Trophoblast cell (in vitro differentiated cells and primary cell): ENCODE measurements at regions not wholly inside any gene's neighbourhood (a gene's known extent, or its start where the extent isn't known, plus 50 kb on each side); places are given as distances from the start of the nearest gene placed in this dataset.

Experiments used
- DNase-seq, 2 donors: peaks; one replicate each; pipeline ENCODE4 v3.0.0-alpha.2; 2016
- H2AFZ ChIP-seq: 2 replicates; pipeline ENCODE4 v1.6.1; 2013; ENCODE audit warnings: low read length, moderate library complexity, mild to moderate bottlenecking; ENCODE audit not compliant: insufficient read depth, poor library complexity
- H2AK5ac ChIP-seq: 2 replicates; pipeline ENCODE4 v1.6.1; 2013; ENCODE audit warnings: mild to moderate bottlenecking, low read length
- H2BK120ac ChIP-seq: 2 replicates; pipeline ENCODE4 v1.6.1; 2013; ENCODE audit warnings: low read length, mild to moderate bottlenecking, moderate library complexity; ENCODE audit not compliant: insufficient read depth, poor library complexity
- H2BK12ac ChIP-seq: 2 replicates; pipeline ENCODE4 v1.6.1; 2013; ENCODE audit warnings: mild to moderate bottlenecking, low read length, moderate library complexity
- H2BK5ac ChIP-seq: 2 replicates; pipeline ENCODE4 v1.6.1; 2013; ENCODE audit warnings: low read length, low read depth, moderate library complexity, mild to moderate bottlenecking; ENCODE audit not compliant: poor library complexity
- H3K14ac ChIP-seq: 2 replicates; pipeline ENCODE4 v1.6.1; 2013; ENCODE audit warnings: mild to moderate bottlenecking, low read length
- H3K18ac ChIP-seq: 2 replicates; pipeline ENCODE4 v1.6.1; 2013; ENCODE audit warnings: mild to moderate bottlenecking, low read length
- H3K23ac ChIP-seq: 2 replicates; pipeline ENCODE4 v1.6.1; 2013; ENCODE audit warnings: low read length
- H3K27ac ChIP-seq: 2 replicates; pipeline ENCODE4 v1.5.1; 2013; ENCODE audit warnings: low read depth, mild to moderate bottlenecking, inconsistent platforms, low read length, moderate library complexity
- H3K27me3 ChIP-seq: 2 replicates; pipeline ENCODE4 v1.6.1; 2013; ENCODE audit warnings: inconsistent platforms, mild to moderate bottlenecking, low read length, moderate library complexity; ENCODE audit not compliant: insufficient read depth
- H3K36me3 ChIP-seq, 2 experiments: 1 replicate in 1 of 2; 2 replicates in 1 of 2; pipeline ENCODE4 v1.6.1; 2013; ENCODE audit warnings: low read length in 2 of 2, mild to moderate bottlenecking in 2 of 2, moderate library complexity in 1 of 2; ENCODE audit not compliant: insufficient read depth in 2 of 2, control insufficient read depth in 1 of 2
- H3K4ac ChIP-seq: 2 replicates; pipeline ENCODE4 v1.6.1; 2013; ENCODE audit warnings: low read depth, mild to moderate bottlenecking, low read length, moderate library complexity
- H3K4me1 ChIP-seq, 2 experiments: 1 replicate in 1 of 2; 2 replicates in 1 of 2; pipeline ENCODE4 v1.6.1; 2013; ENCODE audit warnings: low read length in 2 of 2, mild to moderate bottlenecking in 2 of 2, moderate library complexity in 1 of 2; ENCODE audit not compliant: insufficient read depth in 2 of 2, control insufficient read depth in 1 of 2
- H3K4me2 ChIP-seq: 2 replicates; pipeline ENCODE4 v1.6.1; 2013; ENCODE audit warnings: inconsistent platforms, mild to moderate bottlenecking, low read length, moderate library complexity
- H3K4me3 ChIP-seq: 2 replicates; pipeline ENCODE4 v1.5.1; 2013; ENCODE audit warnings: mild to moderate bottlenecking, low read depth, low read length, inconsistent platforms
- H3K79me1 ChIP-seq: one replicate; pipeline ENCODE4 v1.6.1; 2013; ENCODE audit warnings: low read length
- H3K79me2 ChIP-seq: 2 replicates; pipeline ENCODE4 v1.6.1; 2013; ENCODE audit warnings: low read length, mild to moderate bottlenecking; ENCODE audit not compliant: control insufficient read depth, insufficient read depth, poor library complexity
- H3K9ac ChIP-seq: 2 replicates; pipeline ENCODE4 v1.6.1; 2013; ENCODE audit warnings: mild to moderate bottlenecking, low read length
- H3K9me3 ChIP-seq: 2 replicates; pipeline ENCODE4 v1.6.1; 2013; ENCODE audit warnings: low read depth, mild to moderate bottlenecking, control low read depth, inconsistent platforms, low read length; ENCODE audit not compliant: insufficient read depth
- H4K12ac ChIP-seq: 2 replicates; pipeline ENCODE4 v1.6.1; 2013; ENCODE audit warnings: low read depth, mild to moderate bottlenecking, low read length, moderate library complexity
- H4K8ac ChIP-seq: 2 replicates; pipeline ENCODE4 v1.6.1; 2013; ENCODE audit warnings: low read depth, mild to moderate bottlenecking, low read length, moderate library complexity
- H4K91ac ChIP-seq: one replicate; pipeline ENCODE4 v1.6.1; 2013; ENCODE audit warnings: low read depth, mild to moderate bottlenecking, low read length, moderate library complexity
- WGBS: extraction: QIAGEN DNeasy Blood & Tissue Kit; methylation state at CpG from one replicate; pipeline ENCODE4 v1.1.7; 2013; ENCODE audit warnings: missing lambda C conversion rate; ENCODE audit not compliant: insufficient read length, insufficient coverage; ENCODE audit errors: extremely low coverage; 5-methylcytosine and 5-hydroxymethylcytosine counted together

DNA sequence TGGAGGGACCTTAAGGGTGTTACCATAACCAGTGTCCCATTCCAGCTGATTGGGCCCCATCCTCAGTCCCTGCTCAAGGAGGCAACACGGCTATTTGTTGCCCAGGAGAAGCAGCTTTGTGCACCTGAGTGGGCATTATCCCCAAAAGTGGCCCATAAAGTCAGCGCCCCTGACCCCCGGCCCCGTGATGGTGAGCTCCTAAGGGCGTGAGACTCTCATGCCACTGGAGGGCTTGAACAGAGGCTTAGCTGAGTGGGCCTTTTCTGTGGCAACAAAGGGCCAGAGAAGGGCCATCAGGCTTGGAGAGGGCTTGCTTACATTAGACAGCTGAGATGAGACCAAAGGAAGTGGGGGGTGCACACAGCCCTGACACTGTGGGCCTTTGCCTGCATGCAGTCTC, 99.2 kb upstream of the RAB6C start:
- Histone ChIP-seq H2BK120ac (no peak overlapping the region), H3K4me3 (no peak overlapping the region)
- WGBS = no CpG with 5 or more reads among the region's 5 CpGs

GRCh38 chr2:129880971-129881370, 98.5 kb upstream of the RAB6C start:
- WGBS = no CpG with 5 or more reads among the region's 6 CpGs
- Histone ChIP-seq H2BK120ac (no peak overlapping the region), H3K4me3 (no peak overlapping the region), H3K4me1 (peaks cover 2% of the 10 kb centered on the region in 2 experiments), H3K23ac (no peak overlapping the region), H3K27me3 (no peaks in the 10 kb centered on the region), H3K36me3 (no peaks in the 10 kb centered on the region), H2AK5ac (no peak overlapping the region), H3K18ac (no peak overlapping the region), H3K79me2 (no peaks in the 10 kb centered on the region), H2BK12ac (no peak overlapping the region), H2AFZ (no peak overlapping the region), H2BK5ac (no peak overlapping the region), H3K4me2 (no peak overlapping the region), H3K79me1 (peaks cover 2% of the 10 kb centered on the region), H3K27ac (no peak overlapping the region), H4K8ac (no peak overlapping the region), H3K9me3 (peaks cover 4% of the 10 kb centered on the region), H4K91ac (no peak overlapping the region), H4K12ac (no peak overlapping the region), H3K14ac (no peak overlapping the region), H3K4ac (no peak overlapping the region), H3K9ac (no peak overlapping the region)
- no peak for DNase-seq

More for the DNA sequence above, 99.2 kb upstream of the RAB6C start:
- Histone ChIP-seq H3K9me3 (peaks cover 4% of the 10 kb centered on the region), H4K8ac (no peak overlapping the region), H3K27me3 (no peaks in the 10 kb centered on the region), H2AFZ (no peak overlapping the region), H3K36me3 (no peaks in the 10 kb centered on the region), H3K79me2 (no peaks in the 10 kb centered on the region), H3K4ac (no peak overlapping the region), H2BK12ac (no peak overlapping the region), H3K14ac (no peak overlapping the region), H3K9ac (no peak overlapping the region), H2AK5ac (no peak overlapping the region), H3K4me1 (peaks cover 2% of the 10 kb centered on the region in 2 experiments), H4K12ac (no peak overlapping the region), H3K4me2 (no peak overlapping the region), H2BK5ac (no peak overlapping the region), H3K79me1 (peaks cover 2% of the 10 kb centered on the region), H3K23ac (no peak overlapping the region), H3K27ac (no peak overlapping the region), H4K91ac (no peak overlapping the region), H3K18ac (no peak overlapping the region)
- no peak for DNase-seq

DNA sequence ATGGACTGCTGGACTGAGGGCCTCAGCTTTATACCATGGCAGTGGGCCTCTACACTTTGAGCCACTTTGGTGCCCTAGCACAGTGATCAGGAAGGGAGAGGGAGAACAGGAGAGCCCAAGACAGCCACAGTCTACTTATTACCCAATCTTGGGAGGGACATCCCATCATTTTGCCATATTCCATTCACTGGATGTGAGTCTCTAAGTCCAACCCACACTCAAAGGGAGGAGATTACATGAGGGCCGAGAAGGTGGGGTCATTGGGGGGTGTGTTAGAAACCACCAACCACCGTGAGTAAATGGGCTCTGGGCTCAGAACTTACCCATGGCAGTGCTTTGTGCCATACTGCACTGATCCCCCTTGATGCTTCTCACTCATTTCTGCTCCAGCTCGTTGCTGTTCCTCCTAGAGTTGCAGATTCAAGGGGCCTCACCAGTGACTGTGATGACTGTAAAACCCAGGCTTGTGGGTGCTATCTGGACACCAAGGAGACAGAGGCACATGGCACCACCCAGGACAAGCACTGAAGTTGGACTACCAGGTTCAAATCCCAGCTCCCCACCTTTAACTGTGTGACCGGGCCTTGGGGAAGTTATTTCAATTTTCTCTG, 97.6 kb upstream of the RAB6C start:
- Histone ChIP-seq H3K36me3 (no peaks in the 10 kb centered on the region), H3K14ac (no peak overlapping the region), H4K12ac (no peak overlapping the region), H3K27ac (no peak overlapping the region), H3K4ac (no peak overlapping the region), H3K4me2 (no peak overlapping the region), H3K18ac (no peak overlapping the region), H2BK120ac (no peak overlapping the region), H2AFZ (no peak overlapping the region), H3K79me2 (no peaks in the 10 kb centered on the region), H3K79me1 (peaks cover 2% of the 10 kb centered on the region), H3K4me3 (no peak overlapping the region), H3K4me1 (peaks cover 0 to 2% of the 10 kb centered on the region in 2 experiments), H3K23ac (no peak overlapping the region), H4K8ac (no peak overlapping the region), H4K91ac (no peak overlapping the region), H2BK5ac (no peak overlapping the region), H2BK12ac (no peak overlapping the region), H3K9me3 (peaks cover 4% of the 10 kb centered on the region), H2AK5ac (no peak overlapping the region), H3K9ac (no peak overlapping the region), H3K27me3 (no peaks in the 10 kb centered on the region)
- no CpG with 5 or more reads among the region's 4 CpGs for WGBS
- no peak for DNase-seq

DNA sequence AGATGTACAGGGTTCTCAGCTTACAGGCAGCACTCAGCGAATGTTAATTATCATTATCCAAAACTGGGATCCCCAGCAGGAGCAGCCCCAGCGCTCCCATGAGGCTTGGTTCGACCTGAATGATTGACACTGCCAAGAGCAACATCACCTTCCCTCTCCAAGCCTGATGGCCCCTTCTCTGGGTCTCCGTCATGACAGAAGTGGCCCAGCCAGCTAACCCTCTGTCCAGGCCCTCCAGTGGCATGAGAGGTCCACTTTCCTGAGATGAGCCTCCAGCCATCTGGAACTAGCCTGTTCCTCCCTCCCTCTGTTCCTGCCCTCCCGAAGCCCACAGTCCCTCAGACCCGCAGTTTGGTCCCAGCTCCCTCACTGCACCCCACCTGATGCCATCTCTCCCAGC, 97.0 kb upstream of the RAB6C start:
- Histone ChIP-seq H4K12ac (no peak overlapping the region), H3K4me2 (no peak overlapping the region), H3K27ac (no peak overlapping the region), H2BK120ac (no peak overlapping the region), H2BK5ac (no peak overlapping the region), H3K9ac (no peak overlapping the region), H3K9me3 (peaks cover 4% of the 10 kb centered on the region), H3K18ac (no peak overlapping the region), H3K23ac (no peak overlapping the region), H2BK12ac (no peak overlapping the region), H2AFZ (no peak overlapping the region), H3K79me2 (no peaks in the 10 kb centered on the region), H3K4me1 (peaks cover 0 to 2% of the 10 kb centered on the region in 2 experiments), H4K91ac (no peak overlapping the region), H4K8ac (no peak overlapping the region), H3K36me3 (no peaks in the 10 kb centered on the region), H3K4ac (no peak overlapping the region), H3K27me3 (no peaks in the 10 kb centered on the region), H3K4me3 (no peak overlapping the region), H3K14ac (no peak overlapping the region), H2AK5ac (no peak overlapping the region), H3K79me1 (no peaks in the 10 kb centered on the region)
- no CpG with 5 or more reads among the region's 6 CpGs for WGBS
- no peak for DNase-seq
